ENCODE measurements at regions not wholly inside any gene's neighbourhood (a gene's known extent, or its start where the extent isn't known, plus 50 kb on each side); places are given as distances from the start of the nearest gene placed in this dataset.

GRCh38 chr4:188695261-188695660, 556.0 kb downstream of the TRIML1 start:
- DNase-seq: no peak
- Histone ChIP-seq H3K9me3 (peaks cover 0 to 3% (median 0%) of the 10 kb centered on the region in 8 donors), H3K36me3 (no peaks in the 10 kb centered on the region), H3K27me3 (replicated peaks in 1 of 7) (no peaks in the 10 kb centered on the region), H3K4me1 (no peaks in the 10 kb centered on the region), H3K4me3 (no peak overlapping the region), H3K27ac (no peak overlapping the region)
- TF ChIP-seq POLR2AphosphoS5 (IDR thresholded peaks at IDR 0.05) (no peak), CTCF (IDR thresholded peaks at IDR 0.05 in 8 of 11, conservative IDR thresholded peaks at IDR 0.05 in 3 of 11) (no peak), POLR2A (IDR thresholded peaks at IDR 0.05) (no peak)
- WGBS, 5 donors: 59 to 78% (median 75%) methylated on average over 5 of the region's 5 CpGs
- intact Hi-C loops (cut with DNase I; ENCODE audit: low total_unique reads): no loop called here

GRCh38 chr4:188697243-188697642, 558.0 kb downstream of the TRIML1 start:
- TF ChIP-seq CTCF (IDR thresholded peaks at IDR 0.05 in 8 of 11, conservative IDR thresholded peaks at IDR 0.05 in 3 of 11) (no peak), POLR2AphosphoS5 (IDR thresholded peaks at IDR 0.05) (no peak), POLR2A (IDR thresholded peaks at IDR 0.05) (no peak)
- H3K4me3 ChIP-seq: no peak overlapping the region
- H3K36me3 ChIP-seq: no peaks in the 10 kb centered on the region
- no peaks in the 10 kb centered on the region for H3K4me1 ChIP-seq
- no peak overlapping the region for H3K27ac ChIP-seq
- DNase-seq: no peak
- WGBS, 5 donors: 53 to 93% (median 74%) methylated on average over 1 of the region's 1 CpG
- H3K9me3 ChIP-seq: peaks cover 0 to 10% (median 0%) of the 10 kb centered on the region in 8 donors
- H3K27me3 ChIP-seq (replicated peaks in 1 of 7): no peaks in the 10 kb centered on the region
- intact Hi-C loops (cut with DNase I; ENCODE audit: low total_unique reads): no loop called here

- H3K27ac ChIP-seq: no peak overlapping the region
- no peak overlapping the region for H3K4me3 ChIP-seq
- 83 to 95% (median 93%) methylated on average over 4 of the region's 4 CpGs for WGBS, 5 donors
- no peak for DNase-seq
- H3K9me3 ChIP-seq: peaks cover 0 to 18% (median 0%) of the 10 kb centered on the region in 8 donors
- no peak for TF ChIP-seq POLR2AphosphoS5 (IDR thresholded peaks at IDR 0.05)
- H3K36me3 ChIP-seq: no peaks in the 10 kb centered on the region
- no peaks in the 10 kb centered on the region for H3K27me3 ChIP-seq (replicated peaks in 1 of 7)
- intact Hi-C loops (cut with DNase I; ENCODE audit: low total_unique reads): no loop called here
- no peaks in the 10 kb centered on the region for H3K4me1 ChIP-seq
Observed at GRCh38 chr4:188701952-188702351, 562.7 kb downstream of the TRIML1 start.

- WGBS, 5 donors: 71 to 75% (median 73%) methylated on average over 5 of the region's 5 CpGs
- no peaks in the 10 kb centered on the region for H3K4me1 ChIP-seq
- intact Hi-C loops (cut with DNase I; ENCODE audit: low total_unique reads): no loop called here
- DNase-seq: no peak
- peaks cover 0 to 18% (median 2%) of the 10 kb centered on the region in 8 donors for H3K9me3 ChIP-seq
- no peak overlapping the region for H3K4me3 ChIP-seq
- no peaks in the 10 kb centered on the region for H3K27me3 ChIP-seq (replicated peaks in 1 of 7)
- TF ChIP-seq POLR2AphosphoS5 (IDR thresholded peaks at IDR 0.05) (no peak), CTCF (IDR thresholded peaks at IDR 0.05 in 8 of 11, conservative IDR thresholded peaks at IDR 0.05 in 3 of 11) (no peak), POLR2A (IDR thresholded peaks at IDR 0.05) (no peak)
- no peak overlapping the region for H3K27ac ChIP-seq
- no peaks in the 10 kb centered on the region for H3K36me3 ChIP-seq
Observed at GRCh38 chr4:188704288-188704687, 565.0 kb downstream of the TRIML1 start.

GRCh38 chr4:188707036-188707435, 567.8 kb downstream of the TRIML1 start:
- H3K27ac ChIP-seq: no peak overlapping the region
- H3K4me1 ChIP-seq: no peaks in the 10 kb centered on the region
- TF ChIP-seq CTCF (IDR thresholded peaks at IDR 0.05 in 8 of 11, conservative IDR thresholded peaks at IDR 0.05 in 3 of 11) (no peak), POLR2AphosphoS5 (IDR thresholded peaks at IDR 0.05) (no peak), POLR2A (IDR thresholded peaks at IDR 0.05) (no peak)
- 83 to 95% (median 91%) methylated on average over 4 of the region's 4 CpGs for WGBS, 5 donors
- H3K27me3 ChIP-seq (replicated peaks in 1 of 7): no peaks in the 10 kb centered on the region
- peaks cover 0 to 9% (median 2%) of the 10 kb centered on the region in 8 donors for H3K9me3 ChIP-seq
- DNase-seq: no peak
- no peak overlapping the region for H3K4me3 ChIP-seq
- no peaks in the 10 kb centered on the region for H3K36me3 ChIP-seq
- intact Hi-C loops (cut with DNase I; ENCODE audit: low total_unique reads): no loop called here

All from spleen (tissue), 11 donors.